Vagina (tissue), 2 donors: ENCODE measurements at regions not wholly inside any gene's neighbourhood (a gene's known extent, or its start where the extent isn't known, plus 50 kb on each side); places are given as distances from the start of the nearest gene placed in this dataset.

ENCODE experiments used
- POLR2A ChIP-seq, 2 donors: fragments of 450-650 bp; IDR thresholded peaks; one replicate each; pipeline ENCODE4 v1.6.1; 2017; ENCODE audit warnings: antibody characterized with exemption in 2 of 2, mild to moderate bottlenecking in 2 of 2, moderate library complexity in 2 of 2
- POLR2AphosphoS5 ChIP-seq, 2 donors: sonication (generic); formaldehyde crosslinking; IDR thresholded peaks; one replicate each; pipeline ENCODE4 v1.9.0; 2017; ENCODE audit warnings: antibody characterized with exemption in 2 of 2, mild to moderate bottlenecking in 2 of 2, low read depth in 1 of 2; ENCODE audit not compliant: insufficient read depth in 1 of 2

DNA sequence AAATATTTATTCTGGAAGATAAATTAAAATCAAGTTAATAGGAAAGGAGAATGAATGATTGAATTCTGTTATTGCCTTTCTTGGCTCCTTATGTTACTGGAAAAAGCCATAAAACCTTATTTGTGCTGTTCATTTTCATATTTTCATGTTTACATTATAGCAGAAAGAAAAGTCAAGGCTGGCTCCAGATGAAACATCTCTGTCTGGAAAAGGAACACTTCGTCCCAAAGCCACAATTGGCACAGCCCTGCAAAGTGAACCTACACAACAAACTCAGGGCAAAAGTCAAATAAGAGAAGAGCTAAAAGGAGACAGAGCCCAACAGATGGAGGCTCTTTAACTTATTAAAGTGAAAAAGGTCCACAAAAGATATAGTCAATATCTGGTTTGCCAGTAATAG, 73.4 kb downstream of the GTPBP8 start:
- no peak for TF ChIP-seq POLR2A (IDR thresholded peaks at IDR 0.05)
- TF ChIP-seq POLR2AphosphoS5 (IDR thresholded peaks at IDR 0.05; ENCODE audit: insufficient read depth in 1 of 2, low read depth in 1 of 2): no peak
